Loucy (cell line): ENCODE measurements at regions not wholly inside any gene's neighbourhood (a gene's known extent, or its start where the extent isn't known, plus 50 kb on each side); places are given as distances from the start of the nearest gene placed in this dataset.

Experiments
- CTCF ChIP-seq: fragments of 200-600 bp; sonication (generic); conservative IDR thresholded peaks from 2 replicates; pipeline ENCODE4 v1.5.1; 2014; ENCODE audit warnings: mild to moderate bottlenecking, antibody characterized with exemption, low read length
- EZH2phosphoT487 ChIP-seq: fragments of 200-600 bp; IDR thresholded peaks from 2 replicates; pipeline ENCODE4 v1.6.1; 2018; ENCODE audit warnings: antibody characterized with exemption, mild to moderate bottlenecking, moderate library complexity, borderline replicate concordance

DNA sequence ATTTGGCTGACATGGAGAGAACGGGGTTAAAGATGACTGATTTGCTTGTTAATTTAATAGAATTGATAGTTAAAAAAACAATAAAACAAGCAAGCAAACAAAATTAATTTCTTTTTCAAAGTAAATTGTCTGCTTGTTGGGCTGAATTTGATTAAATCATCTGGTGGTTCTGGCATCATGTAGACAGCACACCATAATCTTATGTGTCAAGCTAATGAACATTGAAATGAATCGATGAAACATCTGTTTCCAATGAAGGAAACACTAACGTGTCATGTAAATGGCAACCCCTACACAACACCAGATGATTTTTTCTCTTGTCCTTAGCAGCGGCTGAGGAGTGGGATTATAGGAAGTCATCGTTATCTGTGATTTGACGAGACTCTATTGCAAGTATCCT is 399.6 kb upstream of the RAG2 start:
- TF ChIP-seq CTCF (no peak), EZH2phosphoT487 (no peak)
